ENCODE measurements at regions not wholly inside any gene's neighbourhood (a gene's known extent, or its start where the extent isn't known, plus 50 kb on each side); places are given as distances from the start of the nearest gene placed in this dataset.

- DNase-seq = no peak
These were observed 66.0 kb upstream of the ZBED5 start for GRCh38 chr11:10923882-10924281.

- DNase-seq = no peak
These were observed 65.0 kb upstream of the ZBED5 start for GRCh38 chr11:10922892-10923291.

- DNase-seq = no peak
These were observed 63.0 kb upstream of the ZBED5 start for GRCh38 chr11:10920875-10921274.

DNA sequence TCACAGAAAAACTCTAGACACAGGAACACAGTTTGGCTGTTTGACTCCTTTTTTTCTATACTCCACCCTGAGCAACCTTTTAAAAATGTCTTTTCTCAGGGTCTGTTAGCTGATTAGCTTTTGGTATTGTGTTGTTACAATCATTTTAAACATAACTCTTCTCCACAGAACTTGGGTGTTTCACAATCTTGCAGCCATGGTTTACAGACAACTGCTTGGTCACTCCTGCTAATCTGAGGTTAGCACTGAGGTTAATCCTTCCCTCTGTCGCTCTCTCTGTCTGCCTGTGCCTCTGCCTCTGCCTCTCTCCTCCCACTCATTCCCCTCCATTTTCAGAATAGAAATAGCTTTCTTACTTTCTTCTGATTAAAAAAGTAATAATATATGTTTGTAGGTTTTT, 62.4 kb upstream of the ZBED5 start:
- no peak for DNase-seq

GRCh38 chr11:10918698-10919097, 60.8 kb upstream of the ZBED5 start:
- no peak for DNase-seq

- no peak for DNase-seq
These were observed 60.4 kb upstream of the ZBED5 start for GRCh38 chr11:10918275-10918674.

DNA sequence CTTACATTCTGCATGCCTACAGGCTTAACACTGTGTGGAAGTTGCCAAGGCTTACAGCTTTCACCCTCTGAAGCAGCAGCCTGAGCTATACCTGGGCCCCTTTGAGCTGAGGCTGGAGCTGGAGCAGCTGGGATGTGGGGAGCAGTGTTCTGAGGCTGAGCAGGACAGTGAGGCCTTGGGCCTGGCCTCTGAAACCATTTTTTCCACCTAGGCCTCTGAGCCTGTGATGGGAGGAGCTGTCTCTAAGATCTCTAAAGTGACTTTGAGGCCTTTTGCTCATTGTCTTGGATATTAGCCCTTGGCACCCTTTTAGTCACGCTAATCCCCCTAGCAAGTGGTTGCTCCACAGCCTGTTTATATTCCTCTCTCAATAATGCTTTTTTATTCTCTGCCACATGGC, 59.9 kb upstream of the ZBED5 start:
- no peak for DNase-seq

DNA sequence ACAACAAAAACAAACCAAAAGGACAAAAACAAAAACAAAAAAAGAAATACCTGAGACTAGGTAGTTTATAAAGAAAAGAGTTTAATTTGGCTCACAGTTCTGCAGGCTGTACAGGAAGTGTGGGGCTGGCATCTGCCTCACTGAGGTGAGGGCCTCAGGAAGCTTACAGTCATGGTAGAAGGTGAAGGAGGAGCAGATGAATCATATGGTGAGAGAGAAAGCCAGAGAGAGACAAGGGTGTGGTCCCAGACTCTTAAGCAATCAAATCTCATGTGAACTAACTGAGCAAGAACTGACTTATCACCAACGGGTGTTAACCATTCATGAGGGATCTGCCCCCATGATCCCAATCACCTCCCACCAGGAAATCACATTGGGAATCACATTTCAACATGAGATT, 58.8 kb upstream of the ZBED5 start:
- DNase-seq = no peak

DNA sequence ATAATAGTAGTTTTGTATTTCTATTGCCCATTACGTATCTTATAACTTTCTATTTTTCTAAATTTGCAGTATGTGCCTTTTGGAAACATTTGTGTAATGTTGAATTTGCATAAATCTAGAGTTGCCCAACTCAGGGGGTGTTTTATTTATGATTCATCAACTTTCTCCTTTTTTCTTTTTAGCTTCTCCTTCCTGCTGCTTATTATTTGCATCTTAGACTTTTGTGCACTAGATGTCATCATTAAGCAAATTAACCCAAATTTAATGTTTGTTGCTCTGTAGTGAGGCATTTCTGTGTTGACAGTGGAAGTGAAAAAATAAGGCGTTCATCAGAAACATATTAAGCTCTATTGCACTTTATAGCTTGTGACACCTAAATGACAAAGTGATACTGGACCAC, 56.2 kb upstream of the ZBED5 start:
- DNase-seq = no peak

GRCh38 chr11:10913075-10913474, 55.2 kb upstream of the ZBED5 start:
- no peak for DNase-seq

DNA sequence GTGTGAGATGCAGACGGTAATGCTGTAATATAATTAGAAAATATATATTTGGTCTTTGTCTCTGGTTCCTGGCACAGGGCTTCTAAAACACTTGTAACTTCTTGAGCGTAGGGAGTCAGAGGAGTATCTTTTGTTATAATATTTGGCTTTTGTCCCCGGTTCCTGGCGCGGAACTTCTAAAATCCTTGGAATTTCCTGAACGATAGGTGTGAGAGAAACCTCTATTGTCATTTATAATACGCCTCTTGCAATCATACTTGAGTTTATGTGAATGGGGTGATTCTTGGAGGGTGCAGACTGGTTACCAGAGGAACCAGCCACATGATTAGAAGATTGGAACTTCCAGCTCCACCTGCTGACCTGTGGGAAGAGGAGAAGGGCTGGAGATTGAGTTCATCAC, 54.1 kb upstream of the ZBED5 start:
- no peak for DNase-seq

GRCh38 chr11:10909141-10909883, 51.5 kb upstream of the ZBED5 start:
- no peak for DNase-seq

DNA sequence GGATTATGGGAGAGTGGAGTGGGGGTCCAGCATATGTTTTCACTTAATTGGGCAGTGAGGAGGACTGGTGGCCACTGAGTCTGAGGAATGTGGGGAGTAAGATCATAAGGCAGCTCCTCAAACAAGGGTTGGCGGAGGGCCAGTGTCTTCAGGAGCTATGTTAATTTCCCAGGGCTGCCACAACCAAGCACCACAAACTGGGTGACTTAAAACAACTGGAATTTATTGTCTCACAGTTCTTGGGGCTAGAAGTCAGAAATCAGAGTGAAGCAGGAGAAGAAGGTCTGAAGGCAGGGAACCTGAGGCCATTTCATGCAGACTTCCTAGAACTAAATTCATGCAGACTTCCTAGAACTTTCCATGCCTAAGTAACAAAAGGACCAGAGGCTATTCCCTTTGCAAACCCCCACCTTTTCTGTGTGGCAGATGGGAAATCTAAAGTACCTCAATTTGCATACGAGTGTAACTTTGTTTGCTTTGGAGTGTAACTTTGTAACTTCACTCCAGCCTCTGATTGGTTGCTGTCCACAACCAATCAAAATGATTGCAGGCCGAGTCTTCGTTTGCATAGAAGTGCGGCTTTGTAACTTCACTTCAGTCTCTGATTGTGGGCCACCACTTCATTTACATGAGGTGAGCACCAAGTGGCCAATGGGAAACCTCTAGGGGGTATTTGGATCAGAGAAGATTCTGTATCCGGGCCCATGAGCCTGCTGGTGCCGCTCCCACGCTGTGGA, 50.5 kb upstream of the ZBED5 start:
- DNase-seq = no peak
